ENCODE measurements at regions not wholly inside any gene's neighbourhood (a gene's known extent, or its start where the extent isn't known, plus 50 kb on each side); places are given as distances from the start of the nearest gene placed in this dataset.

DNA sequence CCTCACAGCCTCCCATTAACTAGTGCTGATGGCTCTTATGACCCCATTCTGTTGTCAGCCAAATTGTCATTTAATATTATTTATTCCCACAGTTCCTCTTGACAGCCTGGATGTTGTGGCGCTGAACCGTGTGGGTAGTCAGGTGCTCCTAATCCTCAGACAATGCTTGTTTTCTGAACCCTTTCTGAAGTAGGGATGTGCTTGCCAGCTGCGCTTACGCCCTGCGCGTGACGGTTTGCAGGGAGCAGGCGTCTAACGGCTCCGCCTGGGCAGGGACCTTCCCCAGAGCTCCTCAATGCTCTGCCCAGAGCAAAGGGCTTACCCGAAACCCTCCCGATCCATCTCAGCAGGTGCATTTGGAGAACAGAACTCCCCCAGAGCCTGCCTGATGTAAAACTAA lies 358.2 kb upstream of the MYT1L start:
- POLR2A ChIA-PET, result no interaction called here
- Histone ChIP-seq H3K36me3 (ENCODE audit: control insufficient read depth in 2 of 2, insufficient read depth in 2 of 2, low read length in 1 of 2) (no peaks in the 10 kb centered on the region), H3K4me1 (ENCODE audit: control insufficient read depth, insufficient read depth, low read length) (no peaks in the 10 kb centered on the region), H3K4me3 (no peak overlapping the region), H3K27me3 (replicated peaks in 1 of 2; ENCODE audit: control insufficient read depth in 2 of 2, insufficient read depth in 2 of 2, low read length in 1 of 2) (peaks cover 0 to 2% of the 10 kb centered on the region in 2 experiments; a peak in 2 of 4 replicates), H2AFZ (ENCODE audit: control insufficient read depth, low read depth, low read length) (no peak overlapping the region), H4K20me1 (ENCODE audit: control insufficient read depth, insufficient read depth) (no peaks in the 10 kb centered on the region), H3K27ac (ENCODE audit: control insufficient read depth, insufficient read depth) (no peak overlapping the region), H3K9me3 (replicated peaks; ENCODE audit: control insufficient read depth, insufficient read depth, low read length) (no peaks in the 10 kb centered on the region; the same call in 2 of the 3 replicates), H3K79me2 (ENCODE audit: control insufficient read depth, insufficient read depth, low read length) (no peaks in the 10 kb centered on the region), H3K4me2 (ENCODE audit: control insufficient read depth, insufficient read depth) (no peak overlapping the region), H3K9ac (ENCODE audit: control insufficient read depth, insufficient read depth, low read length) (no peak overlapping the region)
- WGBS (ENCODE audit: insufficient coverage, insufficient replicate concordance, low lambda C conversion rate, missing lambda C conversion rate), result 53% methylated on average over 12 of the region's 12 CpGs
- intact Hi-C loops (cut with micrococcal nuclease; ENCODE audit: unreplicated experiment) (no loop called here), in situ Hi-C loops (cut with MboI) (no loop called here)
- SMC1A ChIA-PET (ENCODE audit: uncharacterized antibody, unreplicated experiment), result no interaction called here
- RAD21 ChIA-PET (ENCODE audit: unreplicated experiment), result no interaction called here
- DNase-seq (ENCODE audit: low read depth, low spot score) (no peak), ATAC-seq (no peak), FAIRE-seq (no peak)
- CTCF ChIA-PET, result no interaction called here
- no peak for TF ChIP-seq POLR2AphosphoS5 (IDR thresholded peaks at IDR 0.05; ENCODE audit: low read length)
- no TSS peak for BruUV-seq (replicated peaks)

DNA sequence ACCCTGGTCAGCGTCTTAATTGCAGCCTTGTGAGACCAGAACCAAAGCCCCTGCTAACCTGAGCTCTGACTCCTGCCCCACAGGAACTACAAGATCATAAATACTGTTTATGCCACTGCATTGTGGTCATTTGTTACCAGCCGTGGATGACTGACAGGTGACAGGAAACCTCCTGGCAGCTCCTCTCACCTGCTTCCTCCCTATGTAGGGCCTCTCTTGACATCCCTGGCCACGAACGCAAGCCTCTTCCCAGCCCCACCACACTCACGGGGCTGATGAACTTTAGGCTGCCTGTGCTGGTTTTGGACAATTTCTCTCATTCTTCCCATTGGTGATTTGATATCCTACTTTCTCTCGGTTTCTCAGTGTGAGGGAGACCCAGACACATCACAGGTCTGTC lies 357.2 kb upstream of the MYT1L start:
- ATAC-seq (no peak), FAIRE-seq (no peak), DNase-seq (ENCODE audit: low read depth, low spot score) (no peak)
- Histone ChIP-seq H3K36me3 (ENCODE audit: control insufficient read depth in 2 of 2, insufficient read depth in 2 of 2, low read length in 1 of 2) (no peaks in the 10 kb centered on the region), H3K4me2 (ENCODE audit: control insufficient read depth, insufficient read depth) (no peak overlapping the region), H3K79me2 (ENCODE audit: control insufficient read depth, insufficient read depth, low read length) (no peaks in the 10 kb centered on the region), H4K20me1 (ENCODE audit: control insufficient read depth, insufficient read depth) (no peaks in the 10 kb centered on the region), H3K4me1 (ENCODE audit: control insufficient read depth, insufficient read depth, low read length) (no peaks in the 10 kb centered on the region), H3K9ac (ENCODE audit: control insufficient read depth, insufficient read depth, low read length) (no peak overlapping the region), H3K9me3 (replicated peaks; ENCODE audit: control insufficient read depth, insufficient read depth, low read length) (no peaks in the 10 kb centered on the region; the same call in 2 of the 3 replicates), H3K4me3 (no peak overlapping the region), H3K27ac (ENCODE audit: control insufficient read depth, insufficient read depth) (no peak overlapping the region), H2AFZ (ENCODE audit: control insufficient read depth, low read depth, low read length) (no peak overlapping the region), H3K27me3 (replicated peaks in 1 of 2; ENCODE audit: control insufficient read depth in 2 of 2, insufficient read depth in 2 of 2, low read length in 1 of 2) (peaks cover 0 to 2% of the 10 kb centered on the region in 2 experiments; a peak in 2 of 4 replicates)
- ChIA-PET RAD21 (ENCODE audit: unreplicated experiment) (no interaction called here), POLR2A (no interaction called here), CTCF (no interaction called here), SMC1A (ENCODE audit: uncharacterized antibody, unreplicated experiment) (no interaction called here)
- intact Hi-C loops (cut with micrococcal nuclease; ENCODE audit: unreplicated experiment) (no loop called here), in situ Hi-C loops (cut with MboI) (no loop called here)
- TF ChIP-seq FOXM1 (IDR thresholded peaks at IDR 0.05; ENCODE audit: low read depth, low read length), result no peak
- no TSS peak for BruUV-seq (replicated peaks)
- whole genome bisulfite sequencing (ENCODE audit: insufficient coverage, insufficient replicate concordance, low lambda C conversion rate, missing lambda C conversion rate), result 13% methylated on average over 6 of the region's 6 CpGs

Measured in GM12878 (cell line).